DOHH2 (cell line): ENCODE measurements at regions not wholly inside any gene's neighbourhood (a gene's known extent, or its start where the extent isn't known, plus 50 kb on each side); places are given as distances from the start of the nearest gene placed in this dataset.

Source experiments
- H3F3A ChIP-seq: fragments of 200-600 bp; sonication (generic), shearing (Covaris generic); 2 replicates; pipeline ENCODE4 v1.6.0; 2016; ENCODE audit warnings: antibody characterized with exemption, mild to moderate bottlenecking; ENCODE audit not compliant: control insufficient read depth, insufficient read depth
- H3K27ac ChIP-seq: fragments of 200-600 bp; sonication (generic); 2 replicates; pipeline ENCODE4 v1.5.1; 2014; ENCODE audit warnings: low read depth, mild to moderate bottlenecking, low read length, moderate library complexity
- H3K27me3 ChIP-seq: fragments of 200-600 bp; sonication (generic); 2 replicates; pipeline ENCODE4 v1.6.1; 2014; ENCODE audit warnings: mild to moderate bottlenecking, low read length, mixed read lengths; ENCODE audit not compliant: control insufficient read depth
- H3K36me3 ChIP-seq: fragments of 200-600 bp; sonication (generic); 2 replicates; pipeline ENCODE4 v1.6.1; 2014; ENCODE audit warnings: mild to moderate bottlenecking, low read length, moderate library complexity, mixed read lengths; ENCODE audit not compliant: control insufficient read depth
- H3K4me1 ChIP-seq: fragments of 200-600 bp; sonication (generic); 2 replicates; pipeline ENCODE4 v1.6.1; 2014; ENCODE audit warnings: mild to moderate bottlenecking, low read length, mixed read lengths; ENCODE audit not compliant: control insufficient read depth
- H3K4me2 ChIP-seq: fragments of 200-600 bp; sonication (generic); 2 replicates; pipeline ENCODE4 v1.6.0; 2014; ENCODE audit warnings: mild to moderate bottlenecking, low read length, moderate library complexity
- H3K4me3 ChIP-seq: fragments of 200-600 bp; sonication (generic); 2 replicates; pipeline ENCODE4 v1.5.1; 2014; ENCODE audit warnings: mild to moderate bottlenecking, low read length, mixed read lengths
- H3K79me2 ChIP-seq: fragments of 200-600 bp; sonication (generic); 2 replicates; pipeline ENCODE4 v1.6.1; 2014; ENCODE audit warnings: mild to moderate bottlenecking, low read length, mixed read lengths; ENCODE audit not compliant: control insufficient read depth
- H3K9me2 ChIP-seq: fragments of 200-600 bp; sonication (generic); replicated peaks from 2 replicates; pipeline ENCODE4 v1.6.1; 2014; ENCODE audit warnings: mild to moderate bottlenecking, low read length, mixed read lengths; ENCODE audit not compliant: control insufficient read depth
- H3K9me3 ChIP-seq: fragments of 200-600 bp; sonication (generic); 2 replicates; pipeline ENCODE4 v1.6.1; 2014; ENCODE audit warnings: antibody characterized with exemption, low read length, mixed read lengths; ENCODE audit not compliant: control insufficient read depth, insufficient read depth
- H4K20me1 ChIP-seq: fragments of 200-600 bp; sonication (generic); 2 replicates; pipeline ENCODE4 v1.6.0; 2014; ENCODE audit warnings: low read depth, mild to moderate bottlenecking, antibody characterized with exemption, low read length, moderate library complexity; ENCODE audit not compliant: control insufficient read depth, insufficient read depth
- EZH2phosphoT487 ChIP-seq: fragments of 200-600 bp; sonication (generic); IDR thresholded peaks from 2 replicates; pipeline ENCODE4 v1.6.1; 2017; ENCODE audit warnings: borderline replicate concordance, mild to moderate bottlenecking, antibody characterized with exemption, low read length, moderate library complexity, mixed read lengths
- TF ChIP-seq, protein P1 (sequence below): fragments of 200-600 bp; sonication (generic); IDR thresholded peaks from one replicate; pipeline ENCODE4 v1.5.1; 2014; ENCODE audit warnings: antibody characterized with exemption, mild to moderate bottlenecking, low read depth, low read length; ENCODE audit not compliant: poor library complexity, severe bottlenecking

DNA sequence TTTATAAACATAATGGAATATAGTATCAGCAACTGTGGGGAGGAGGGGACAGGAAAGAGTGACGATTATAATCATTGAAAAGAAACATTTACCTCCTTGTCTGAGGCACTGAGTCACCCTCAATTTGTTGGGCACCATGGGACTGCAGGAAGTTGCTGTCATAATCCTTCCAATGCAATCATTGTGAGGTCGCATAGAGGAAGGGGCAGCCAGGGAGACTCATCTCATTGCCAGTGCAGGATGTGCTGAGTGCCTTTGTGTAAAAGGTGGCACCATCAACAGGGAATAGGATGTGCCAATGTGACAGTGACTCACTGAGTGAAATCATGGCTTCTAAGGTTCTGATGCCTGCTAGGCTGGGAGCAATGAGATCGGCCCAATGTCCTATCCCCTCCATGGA, 300.4 kb upstream of the ADAMTS9 start:
- Histone ChIP-seq H3K4me2 (no peak overlapping the region), H3K9me2 (no peaks in the 10 kb centered on the region), H3K4me1 (no peaks in the 10 kb centered on the region), H3K9me3 (no peaks in the 10 kb centered on the region), H4K20me1 (no peaks in the 10 kb centered on the region), H3K36me3 (no peaks in the 10 kb centered on the region), H3K4me3 (no peak overlapping the region), H3K27ac (no peak overlapping the region), H3K79me2 (no peaks in the 10 kb centered on the region), H3F3A (no peaks in the 10 kb centered on the region), H3K27me3 (no peaks in the 10 kb centered on the region)
- TF ChIP-seq, protein P1, sequence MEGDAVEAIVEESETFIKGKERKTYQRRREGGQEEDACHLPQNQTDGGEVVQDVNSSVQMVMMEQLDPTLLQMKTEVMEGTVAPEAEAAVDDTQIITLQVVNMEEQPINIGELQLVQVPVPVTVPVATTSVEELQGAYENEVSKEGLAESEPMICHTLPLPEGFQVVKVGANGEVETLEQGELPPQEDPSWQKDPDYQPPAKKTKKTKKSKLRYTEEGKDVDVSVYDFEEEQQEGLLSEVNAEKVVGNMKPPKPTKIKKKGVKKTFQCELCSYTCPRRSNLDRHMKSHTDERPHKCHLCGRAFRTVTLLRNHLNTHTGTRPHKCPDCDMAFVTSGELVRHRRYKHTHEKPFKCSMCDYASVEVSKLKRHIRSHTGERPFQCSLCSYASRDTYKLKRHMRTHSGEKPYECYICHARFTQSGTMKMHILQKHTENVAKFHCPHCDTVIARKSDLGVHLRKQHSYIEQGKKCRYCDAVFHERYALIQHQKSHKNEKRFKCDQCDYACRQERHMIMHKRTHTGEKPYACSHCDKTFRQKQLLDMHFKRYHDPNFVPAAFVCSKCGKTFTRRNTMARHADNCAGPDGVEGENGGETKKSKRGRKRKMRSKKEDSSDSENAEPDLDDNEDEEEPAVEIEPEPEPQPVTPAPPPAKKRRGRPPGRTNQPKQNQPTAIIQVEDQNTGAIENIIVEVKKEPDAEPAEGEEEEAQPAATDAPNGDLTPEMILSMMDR, result no peak
- TF ChIP-seq EZH2phosphoT487, result no peak

DNA sequence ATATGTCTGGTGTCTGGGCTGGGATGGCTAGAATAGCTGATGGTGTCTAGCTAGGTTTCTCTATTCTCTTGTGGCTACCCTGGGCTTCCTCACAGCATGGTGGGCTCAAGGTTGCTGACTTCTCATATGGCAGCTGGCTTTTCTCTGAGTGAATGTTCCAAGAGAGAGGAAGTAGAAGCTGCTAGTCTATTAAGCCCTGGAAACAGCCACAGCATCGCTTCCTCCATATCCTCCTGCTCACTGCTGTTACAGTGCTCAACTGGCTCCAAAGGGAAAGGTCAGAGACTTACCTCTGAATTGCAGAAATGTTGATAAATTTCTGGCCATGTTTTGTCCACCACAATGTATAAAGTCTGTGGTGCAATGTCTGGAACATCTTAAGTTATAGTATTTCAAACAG, 299.9 kb upstream of the ADAMTS9 start:
- no peak overlapping the region for H3K27ac ChIP-seq
- H3K4me2 ChIP-seq, result no peak overlapping the region
- no peaks in the 10 kb centered on the region for H3K36me3 ChIP-seq
- TF ChIP-seq, protein P1, result no peak
- no peak for TF ChIP-seq EZH2phosphoT487
- H3K79me2 ChIP-seq, result no peaks in the 10 kb centered on the region
- no peak overlapping the region for H3K4me3 ChIP-seq
- H3K27me3 ChIP-seq, result no peaks in the 10 kb centered on the region
- no peaks in the 10 kb centered on the region for H3K9me3 ChIP-seq
- H3K4me1 ChIP-seq, result no peaks in the 10 kb centered on the region
- no peaks in the 10 kb centered on the region for H3F3A ChIP-seq
- H3K9me2 ChIP-seq, result no peaks in the 10 kb centered on the region
- H4K20me1 ChIP-seq, result no peaks in the 10 kb centered on the region

DNA sequence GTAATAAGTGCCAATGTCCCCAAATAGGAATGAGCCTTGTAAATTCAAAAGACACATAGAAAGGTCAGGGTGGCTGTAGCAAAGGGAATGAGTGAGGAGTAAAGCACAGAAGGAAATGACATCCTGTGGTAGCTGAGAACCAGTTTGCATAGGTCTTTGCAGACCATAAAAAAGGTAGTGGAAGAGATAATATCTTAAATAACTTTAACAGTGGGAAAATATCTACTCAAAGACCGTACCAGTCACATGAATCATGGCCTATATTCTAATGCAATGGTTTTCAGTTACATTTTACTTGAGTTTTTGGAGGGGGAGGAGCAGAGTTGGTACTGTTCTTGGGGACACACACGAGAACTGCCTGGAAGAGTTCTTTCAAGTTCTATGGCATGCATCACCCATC, 297.3 kb upstream of the ADAMTS9 start:
- no peak overlapping the region for H3K27ac ChIP-seq
- no peaks in the 10 kb centered on the region for H4K20me1 ChIP-seq
- no peaks in the 10 kb centered on the region for H3F3A ChIP-seq
- TF ChIP-seq, protein P1, result no peak
- no peak for TF ChIP-seq EZH2phosphoT487
- no peaks in the 10 kb centered on the region for H3K36me3 ChIP-seq
- H3K4me2 ChIP-seq, result no peak overlapping the region
- H3K9me2 ChIP-seq, result no peaks in the 10 kb centered on the region
- no peaks in the 10 kb centered on the region for H3K4me1 ChIP-seq
- H3K9me3 ChIP-seq, result no peaks in the 10 kb centered on the region
- H3K27me3 ChIP-seq, result no peaks in the 10 kb centered on the region
- H3K79me2 ChIP-seq, result no peaks in the 10 kb centered on the region
- H3K4me3 ChIP-seq, result no peak overlapping the region
